Ishikawa (cell line): ENCODE measurements at regions not wholly inside any gene's neighbourhood (a gene's known extent, or its start where the extent isn't known, plus 50 kb on each side); places are given as distances from the start of the nearest gene placed in this dataset.

Experiments
- CEBPB ChIP-seq: IDR thresholded peaks from 2 replicates; pipeline ENCODE4 v1.6.1; 2012
- CREB1 ChIP-seq: IDR thresholded peaks from 2 replicates; pipeline ENCODE4 v1.6.1; 2012; ENCODE audit warnings: low read depth
- EGR1 ChIP-seq: IDR thresholded peaks from 2 replicates; pipeline ENCODE4 v1.6.1; 2012
- EP300 ChIP-seq: IDR thresholded peaks from 2 replicates; pipeline ENCODE4 v1.6.1; 2012; ENCODE audit warnings: borderline replicate concordance
- FOXM1 ChIP-seq: IDR thresholded peaks from 2 replicates; pipeline ENCODE4 v1.6.1; 2012; ENCODE audit warnings: low read depth, borderline replicate concordance
- MAX ChIP-seq: IDR thresholded peaks from 2 replicates; pipeline ENCODE4 v1.6.1; 2012
- NFIC ChIP-seq: IDR thresholded peaks from 2 replicates; pipeline ENCODE4 v1.6.1; 2012
- RAD21 ChIP-seq: IDR thresholded peaks from 2 replicates; pipeline ENCODE4 v1.6.1; 2012; ENCODE audit warnings: low read depth
- REST ChIP-seq: IDR thresholded peaks from 2 replicates; pipeline ENCODE4 v1.6.1; 2012; ENCODE audit warnings: low read depth, mild to moderate bottlenecking
- TAF1 ChIP-seq: IDR thresholded peaks from 2 replicates; pipeline ENCODE4 v1.6.1; 2012; ENCODE audit warnings: low read depth, mild to moderate bottlenecking
- TCF12 ChIP-seq: IDR thresholded peaks from 2 replicates; pipeline ENCODE4 v1.6.1; 2012; ENCODE audit warnings: low read depth
- TEAD4 ChIP-seq: IDR thresholded peaks from 2 replicates; pipeline ENCODE4 v1.6.1; 2012
- USF1 ChIP-seq: IDR thresholded peaks from 2 replicates; pipeline ENCODE4 v1.6.1; 2012
- YY1 ChIP-seq: IDR thresholded peaks from 2 replicates; pipeline ENCODE4 v1.6.1; 2012; ENCODE audit warnings: low read depth
- ZBTB7A ChIP-seq: IDR thresholded peaks from 2 replicates; pipeline ENCODE4 v1.6.1; 2012; ENCODE audit warnings: low read depth

- no peak for TF ChIP-seq MAX
- TF ChIP-seq NFIC = no peak
- TF ChIP-seq USF1 = no peak
- TF ChIP-seq REST = no peak
- TF ChIP-seq RAD21 = no peak
- TF ChIP-seq CREB1 = no peak
- TF ChIP-seq EP300 = no peak
- TF ChIP-seq CEBPB = no peak
- no peak for TF ChIP-seq FOXM1
Measured at GRCh38 chr5:112684737-112685136, 52.9 kb upstream of the APC start.

- no peak for TF ChIP-seq TEAD4
- TF ChIP-seq MAX = no peak
- no peak for TF ChIP-seq EP300
- no peak for TF ChIP-seq ZBTB7A
- TF ChIP-seq TAF1 = no peak
- no peak for TF ChIP-seq NFIC
- no peak for TF ChIP-seq TCF12
- no peak for TF ChIP-seq USF1
- TF ChIP-seq RAD21 = no peak
- TF ChIP-seq FOXM1 = no peak
- TF ChIP-seq YY1 = no peak
- no peak for TF ChIP-seq EGR1
- no peak for TF ChIP-seq CEBPB
- no peak for TF ChIP-seq CREB1
- TF ChIP-seq REST = no peak
Measured at GRCh38 chr5:112685386-112685785, 52.3 kb upstream of the APC start.

GRCh38 chr5:112685931-112686330 is 51.8 kb upstream of the APC start:
- TF ChIP-seq NFIC (no peak), ZBTB7A (no peak), CEBPB (no peak), TAF1 (no peak), YY1 (no peak), FOXM1 (no peak), TEAD4 (no peak), RAD21 (no peak), EP300 (no peak), MAX (no peak), USF1 (no peak), EGR1 (no peak)

- TF ChIP-seq RAD21 = no peak
- TF ChIP-seq MAX = no peak
- no peak for TF ChIP-seq EGR1
- TF ChIP-seq NFIC = no peak
- TF ChIP-seq YY1 = no peak
- TF ChIP-seq USF1 = no peak
- no peak for TF ChIP-seq ZBTB7A
- no peak for TF ChIP-seq FOXM1
- no peak for TF ChIP-seq EP300
- TF ChIP-seq CEBPB = no peak
- no peak for TF ChIP-seq TCF12
- no peak for TF ChIP-seq TAF1
- no peak for TF ChIP-seq TEAD4
- no peak for TF ChIP-seq REST
Measured at GRCh38 chr5:112686675-112687074, 51.0 kb upstream of the APC start.
